ENCODE measurements at regions not wholly inside any gene's neighbourhood (a gene's known extent, or its start where the extent isn't known, plus 50 kb on each side); places are given as distances from the start of the nearest gene placed in this dataset.

- no peaks in the 10 kb centered on the region for H3K4me1 ChIP-seq (ENCODE audit: low read length)
- H3K9me2 ChIP-seq (replicated peaks; ENCODE audit: insufficient read depth, low read length): no peaks in the 10 kb centered on the region
- DNase-seq: no peak
- H3K9me3 ChIP-seq (ENCODE audit: low read length): peaks cover 12% of the 10 kb centered on the region; the same call in 1 of the 2 replicates
- H3K9ac ChIP-seq (ENCODE audit: low read length): no peak overlapping the region
- H3K27me3 ChIP-seq (ENCODE audit: low read length): no peaks in the 10 kb centered on the region
- H2AFZ ChIP-seq (ENCODE audit: low read length): no peak overlapping the region
- H3K79me2 ChIP-seq (ENCODE audit: low read length): no peaks in the 10 kb centered on the region
- H3K4me2 ChIP-seq (ENCODE audit: low read depth, low read length, poor library complexity, severe bottlenecking): no peak overlapping the region
- no peaks in the 10 kb centered on the region for H4K20me1 ChIP-seq (ENCODE audit: insufficient read depth, low read depth, low read length)
- H3K4me3 ChIP-seq (ENCODE audit: low read length): no peak overlapping the region
- no peak overlapping the region for H3K27ac ChIP-seq (ENCODE audit: low read length)
- H3K36me3 ChIP-seq (ENCODE audit: insufficient read depth, low read length): no peaks in the 10 kb centered on the region
Observed at GRCh38 chr4:136395212-136395722, 1137.0 kb downstream of the PCDH18 start.

- no peaks in the 10 kb centered on the region for H3K79me2 ChIP-seq (ENCODE audit: low read length)
- no peak overlapping the region for H3K9ac ChIP-seq (ENCODE audit: low read length)
- no peaks in the 10 kb centered on the region for H4K20me1 ChIP-seq (ENCODE audit: insufficient read depth, low read depth, low read length)
- H3K9me2 ChIP-seq (replicated peaks; ENCODE audit: insufficient read depth, low read length): no peaks in the 10 kb centered on the region
- H3K36me3 ChIP-seq (ENCODE audit: insufficient read depth, low read length): no peaks in the 10 kb centered on the region
- peaks cover 17% of the 10 kb centered on the region for H3K9me3 ChIP-seq (ENCODE audit: low read length)
- H3K27ac ChIP-seq (ENCODE audit: low read length): no peak overlapping the region
- H2AFZ ChIP-seq (ENCODE audit: low read length): no peak overlapping the region
- DNase-seq: no peak
- H3K4me1 ChIP-seq (ENCODE audit: low read length): no peaks in the 10 kb centered on the region
- no peak overlapping the region for H3K4me2 ChIP-seq (ENCODE audit: low read depth, low read length, poor library complexity, severe bottlenecking)
- H3K4me3 ChIP-seq (ENCODE audit: low read length): no peak overlapping the region
- no peaks in the 10 kb centered on the region for H3K27me3 ChIP-seq (ENCODE audit: low read length)
Observed at GRCh38 chr4:136392576-136392975, 1139.7 kb downstream of the PCDH18 start.

GRCh38 chr4:136390824-136391223, 1141.5 kb downstream of the PCDH18 start:
- no peaks in the 10 kb centered on the region for H3K4me1 ChIP-seq (ENCODE audit: low read length)
- H4K20me1 ChIP-seq (ENCODE audit: insufficient read depth, low read depth, low read length): no peaks in the 10 kb centered on the region

GRCh38 chr4:136383082-136383481, 1149.2 kb downstream of the PCDH18 start:
- Histone ChIP-seq H3K4me3 (ENCODE audit: low read length) (no peak overlapping the region), H3K9me2 (replicated peaks; ENCODE audit: insufficient read depth, low read length) (no peaks in the 10 kb centered on the region), H3K9me3 (ENCODE audit: low read length) (peaks cover 17% of the 10 kb centered on the region), H3K4me2 (ENCODE audit: low read depth, low read length, poor library complexity, severe bottlenecking) (no peak overlapping the region), H3K27me3 (ENCODE audit: low read length) (no peaks in the 10 kb centered on the region), H4K20me1 (ENCODE audit: insufficient read depth, low read depth, low read length) (no peaks in the 10 kb centered on the region), H2AFZ (ENCODE audit: low read length) (no peak overlapping the region), H3K9ac (ENCODE audit: low read length) (no peak overlapping the region), H3K79me2 (ENCODE audit: low read length) (no peaks in the 10 kb centered on the region), H3K36me3 (ENCODE audit: insufficient read depth, low read length) (no peaks in the 10 kb centered on the region), H3K4me1 (ENCODE audit: low read length) (no peaks in the 10 kb centered on the region), H3K27ac (ENCODE audit: low read length) (no peak overlapping the region)
- no peak for DNase-seq

More at GRCh38 chr4:136390824-136391223, 1141.5 kb downstream of the PCDH18 start:
- no peak for DNase-seq
- H3K4me3 ChIP-seq (ENCODE audit: low read length): no peak overlapping the region
- no peak overlapping the region for H3K27ac ChIP-seq (ENCODE audit: low read length)
- H2AFZ ChIP-seq (ENCODE audit: low read length): no peak overlapping the region
- no peaks in the 10 kb centered on the region for H3K79me2 ChIP-seq (ENCODE audit: low read length)
- no peaks in the 10 kb centered on the region for H3K9me2 ChIP-seq (replicated peaks; ENCODE audit: insufficient read depth, low read length)
- peaks cover 17% of the 10 kb centered on the region for H3K9me3 ChIP-seq (ENCODE audit: low read length)
- H3K36me3 ChIP-seq (ENCODE audit: insufficient read depth, low read length): no peaks in the 10 kb centered on the region
- no peak overlapping the region for H3K4me2 ChIP-seq (ENCODE audit: low read depth, low read length, poor library complexity, severe bottlenecking)
- no peaks in the 10 kb centered on the region for H3K27me3 ChIP-seq (ENCODE audit: low read length)
- no peak overlapping the region for H3K9ac ChIP-seq (ENCODE audit: low read length)

- H2AFZ ChIP-seq (ENCODE audit: low read length): no peak overlapping the region
- no peak overlapping the region for H3K4me3 ChIP-seq (ENCODE audit: low read length)
- H3K4me2 ChIP-seq (ENCODE audit: low read depth, low read length, poor library complexity, severe bottlenecking): no peak overlapping the region
- no peak for DNase-seq
- H3K4me1 ChIP-seq (ENCODE audit: low read length): no peaks in the 10 kb centered on the region
- no peak overlapping the region for H3K9ac ChIP-seq (ENCODE audit: low read length)
- H3K36me3 ChIP-seq (ENCODE audit: insufficient read depth, low read length): no peaks in the 10 kb centered on the region
- H3K9me3 ChIP-seq (ENCODE audit: low read length): peaks cover 19% of the 10 kb centered on the region
- H3K79me2 ChIP-seq (ENCODE audit: low read length): no peaks in the 10 kb centered on the region
- no peaks in the 10 kb centered on the region for H3K9me2 ChIP-seq (replicated peaks; ENCODE audit: insufficient read depth, low read length)
- no peak overlapping the region for H3K27ac ChIP-seq (ENCODE audit: low read length)
- H4K20me1 ChIP-seq (ENCODE audit: insufficient read depth, low read depth, low read length): no peaks in the 10 kb centered on the region
- no peaks in the 10 kb centered on the region for H3K27me3 ChIP-seq (ENCODE audit: low read length)
Observed at GRCh38 chr4:136371231-136371630, 1161.1 kb downstream of the PCDH18 start.

- Histone ChIP-seq H2AFZ (ENCODE audit: low read length) (no peak overlapping the region), H3K4me2 (ENCODE audit: low read depth, low read length, poor library complexity, severe bottlenecking) (no peak overlapping the region), H3K4me1 (ENCODE audit: low read length) (no peaks in the 10 kb centered on the region), H3K36me3 (ENCODE audit: insufficient read depth, low read length) (no peaks in the 10 kb centered on the region), H4K20me1 (ENCODE audit: insufficient read depth, low read depth, low read length) (no peaks in the 10 kb centered on the region), H3K9me3 (ENCODE audit: low read length) (peaks cover 21% of the 10 kb centered on the region; the same call in 1 of the 2 replicates), H3K9ac (ENCODE audit: low read length) (no peak overlapping the region), H3K27ac (ENCODE audit: low read length) (no peak overlapping the region), H3K79me2 (ENCODE audit: low read length) (no peaks in the 10 kb centered on the region), H3K9me2 (replicated peaks; ENCODE audit: insufficient read depth, low read length) (no peaks in the 10 kb centered on the region), H3K27me3 (ENCODE audit: low read length) (no peaks in the 10 kb centered on the region), H3K4me3 (ENCODE audit: low read length) (no peak overlapping the region)
- no peak for DNase-seq
Observed at GRCh38 chr4:136369073-136369472, 1163.2 kb downstream of the PCDH18 start.

GRCh38 chr4:136357556-136357955, 1174.7 kb downstream of the PCDH18 start:
- Histone ChIP-seq H3K4me2 (ENCODE audit: low read depth, low read length, poor library complexity, severe bottlenecking) (no peak overlapping the region), H4K20me1 (ENCODE audit: insufficient read depth, low read depth, low read length) (no peaks in the 10 kb centered on the region), H3K27me3 (ENCODE audit: low read length) (no peaks in the 10 kb centered on the region), H3K4me1 (ENCODE audit: low read length) (no peaks in the 10 kb centered on the region), H3K27ac (ENCODE audit: low read length) (no peak overlapping the region), H3K4me3 (ENCODE audit: low read length) (no peak overlapping the region), H3K79me2 (ENCODE audit: low read length) (no peaks in the 10 kb centered on the region), H3K9me2 (replicated peaks; ENCODE audit: insufficient read depth, low read length) (no peaks in the 10 kb centered on the region), H3K9ac (ENCODE audit: low read length) (no peak overlapping the region), H3K9me3 (ENCODE audit: low read length) (peaks cover 3% of the 10 kb centered on the region; the same call in 1 of the 2 replicates), H3K36me3 (ENCODE audit: insufficient read depth, low read length) (no peaks in the 10 kb centered on the region), H2AFZ (ENCODE audit: low read length) (no peak overlapping the region)
- no peak for DNase-seq

GRCh38 chr4:136355970-136356369, 1176.3 kb downstream of the PCDH18 start:
- Histone ChIP-seq H2AFZ (ENCODE audit: low read length) (no peak overlapping the region), H3K79me2 (ENCODE audit: low read length) (no peaks in the 10 kb centered on the region), H3K4me1 (ENCODE audit: low read length) (no peaks in the 10 kb centered on the region), H3K9ac (ENCODE audit: low read length) (no peak overlapping the region), H3K4me3 (ENCODE audit: low read length) (no peak overlapping the region), H3K27ac (ENCODE audit: low read length) (no peak overlapping the region), H3K36me3 (ENCODE audit: insufficient read depth, low read length) (no peaks in the 10 kb centered on the region), H4K20me1 (ENCODE audit: insufficient read depth, low read depth, low read length) (no peaks in the 10 kb centered on the region), H3K4me2 (ENCODE audit: low read depth, low read length, poor library complexity, severe bottlenecking) (no peak overlapping the region), H3K9me3 (ENCODE audit: low read length) (peaks cover 3% of the 10 kb centered on the region; the same call in 1 of the 2 replicates), H3K9me2 (replicated peaks; ENCODE audit: insufficient read depth, low read length) (no peaks in the 10 kb centered on the region), H3K27me3 (ENCODE audit: low read length) (no peaks in the 10 kb centered on the region)
- no peak for DNase-seq

- H3K36me3 ChIP-seq (ENCODE audit: insufficient read depth, low read length): no peaks in the 10 kb centered on the region
Observed at GRCh38 chr4:136343340-136343739, 1189.0 kb downstream of the PCDH18 start.

More at GRCh38 chr4:136343340-136343739, 1189.0 kb downstream of the PCDH18 start:
- Histone ChIP-seq H3K9ac (ENCODE audit: low read length) (no peak overlapping the region), H3K27ac (ENCODE audit: low read length) (no peak overlapping the region), H2AFZ (ENCODE audit: low read length) (no peak overlapping the region), H3K27me3 (ENCODE audit: low read length) (no peaks in the 10 kb centered on the region), H3K4me2 (ENCODE audit: low read depth, low read length, poor library complexity, severe bottlenecking) (no peak overlapping the region), H4K20me1 (ENCODE audit: insufficient read depth, low read depth, low read length) (no peaks in the 10 kb centered on the region), H3K9me2 (replicated peaks; ENCODE audit: insufficient read depth, low read length) (no peaks in the 10 kb centered on the region), H3K4me1 (ENCODE audit: low read length) (no peaks in the 10 kb centered on the region), H3K79me2 (ENCODE audit: low read length) (no peaks in the 10 kb centered on the region), H3K4me3 (ENCODE audit: low read length) (no peak overlapping the region), H3K9me3 (ENCODE audit: low read length) (peaks cover 12% of the 10 kb centered on the region)
- DNase-seq: no peak
